ENCODE measurements at regions not wholly inside any gene's neighbourhood (a gene's known extent, or its start where the extent isn't known, plus 50 kb on each side); places are given as distances from the start of the nearest gene placed in this dataset.
A peak's percentile ranks its signal among the peaks of the same experiment; 100 is the strongest.

- intact Hi-C loops (cut with DNase I; ENCODE audit: low total_unique reads) = no loop called here
- no peak for TF ChIP-seq CTCF (IDR thresholded peaks at IDR 0.05)
- TF ChIP-seq POLR2A (IDR thresholded peaks at IDR 0.05) = no peak
- TF ChIP-seq POLR2AphosphoS5 (IDR thresholded peaks at IDR 0.05) = no peak
- no peak for DNase-seq (ENCODE audit: low spot score in 2 of 2)
- H3K27ac ChIP-seq = no peak overlapping the region
- no peaks in the 10 kb centered on the region for H3K36me3 ChIP-seq
- no peaks in the 10 kb centered on the region for H3K4me1 ChIP-seq
- no peaks in the 10 kb centered on the region for H3K27me3 ChIP-seq
- no peaks in the 10 kb centered on the region for H3K9me3 ChIP-seq
- no peak overlapping the region for H3K4me3 ChIP-seq
Observed at GRCh38 chr6:156658966-156659821, 118.0 kb upstream of the ARID1B start.

- H3K4me3 ChIP-seq = no peak overlapping the region
- no peak for DNase-seq (ENCODE audit: low spot score in 2 of 2)
- no peaks in the 10 kb centered on the region for H3K4me1 ChIP-seq
- no peaks in the 10 kb centered on the region for H3K27me3 ChIP-seq
- intact Hi-C loops (cut with DNase I; ENCODE audit: low total_unique reads) = no loop called here
- H3K27ac ChIP-seq = no peak overlapping the region
- H3K36me3 ChIP-seq = no peaks in the 10 kb centered on the region
- H3K9me3 ChIP-seq = no peaks in the 10 kb centered on the region
- TF ChIP-seq CTCF (IDR thresholded peaks at IDR 0.05) = no peak
- peak in 1 of 3 donors; percentile 46 for TF ChIP-seq POLR2AphosphoS5 (IDR thresholded peaks at IDR 0.05)
Observed at GRCh38 chr6:156658186-156658965, 118.8 kb upstream of the ARID1B start.

GRCh38 chr6:156657296-156657695, 119.9 kb upstream of the ARID1B start:
- no peaks in the 10 kb centered on the region for H3K4me1 ChIP-seq
- intact Hi-C loops (cut with DNase I; ENCODE audit: low total_unique reads) = no loop called here
- no peaks in the 10 kb centered on the region for H3K27me3 ChIP-seq
- no peaks in the 10 kb centered on the region for H3K36me3 ChIP-seq
- no peak overlapping the region for H3K4me3 ChIP-seq
- H3K27ac ChIP-seq = no peak overlapping the region
- TF ChIP-seq POLR2AphosphoS5 (IDR thresholded peaks at IDR 0.05) = no peak
- TF ChIP-seq CTCF (IDR thresholded peaks at IDR 0.05) = no peak
- no peak for TF ChIP-seq POLR2A (IDR thresholded peaks at IDR 0.05)
- no peaks in the 10 kb centered on the region for H3K9me3 ChIP-seq
- no peak for DNase-seq (ENCODE audit: low spot score in 2 of 2)

GRCh38 chr6:156654919-156655918, 122.0 kb upstream of the ARID1B start:
- H3K36me3 ChIP-seq = no peaks in the 10 kb centered on the region
- H3K27ac ChIP-seq = no peak overlapping the region
- no peaks in the 10 kb centered on the region for H3K4me1 ChIP-seq
- intact Hi-C loops (cut with DNase I; ENCODE audit: low total_unique reads) = no loop called here
- H3K9me3 ChIP-seq = peaks cover 0 to 4% of the 10 kb centered on the region in 2 donors
- DNase-seq (ENCODE audit: low spot score in 2 of 2) = no peak
- no peak for TF ChIP-seq POLR2AphosphoS5 (IDR thresholded peaks at IDR 0.05)
- TF ChIP-seq CTCF (IDR thresholded peaks at IDR 0.05) = no peak
- no peak for TF ChIP-seq POLR2A (IDR thresholded peaks at IDR 0.05)
- no peak overlapping the region for H3K4me3 ChIP-seq
- H3K27me3 ChIP-seq = no peaks in the 10 kb centered on the region

All from breast epithelium (tissue), 4 donors.